ENCODE measurements at regions not wholly inside any gene's neighbourhood (a gene's known extent, or its start where the extent isn't known, plus 50 kb on each side); places are given as distances from the start of the nearest gene placed in this dataset.

DNA sequence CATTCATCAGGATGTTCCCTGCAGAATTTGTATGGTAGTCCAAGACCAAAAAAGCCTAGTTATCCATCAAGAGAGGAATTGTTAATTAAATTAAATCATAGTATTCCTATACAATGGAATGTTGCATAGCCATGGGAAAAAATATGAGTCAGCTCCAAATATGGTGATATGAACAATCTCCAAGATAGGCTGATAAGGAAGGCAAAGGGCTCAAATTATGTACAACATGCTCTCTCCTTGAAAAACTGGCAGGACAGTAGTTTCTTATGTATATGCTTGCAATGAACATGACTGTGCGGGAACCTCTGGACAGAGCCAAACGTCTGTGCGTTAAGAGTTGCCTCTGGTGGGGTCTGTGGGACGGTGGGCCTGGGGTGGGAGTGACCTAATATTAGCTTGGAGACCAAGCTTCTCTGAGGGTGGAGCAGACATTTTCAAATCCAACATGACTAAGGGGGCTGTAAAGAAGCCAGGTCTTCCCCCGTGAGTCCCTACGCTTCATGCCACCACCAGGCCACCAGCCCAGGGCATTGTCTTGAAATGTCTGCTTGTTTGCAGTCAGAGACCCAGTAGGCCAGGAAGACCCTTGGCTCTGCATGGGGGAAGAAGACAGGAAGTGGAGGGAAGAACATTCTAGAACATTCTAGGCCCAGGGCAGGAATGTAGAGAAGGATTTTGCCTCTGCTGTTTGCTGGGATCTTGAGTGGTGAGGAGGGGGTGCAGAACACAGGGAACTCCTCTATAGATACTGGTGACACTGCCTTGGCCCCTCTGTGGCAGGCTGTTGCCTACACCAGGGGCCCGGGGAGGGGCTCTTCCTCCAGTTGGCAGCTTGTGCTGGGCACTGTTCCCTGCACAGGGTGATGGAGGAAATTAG lies 244.0 kb upstream of the HS6ST1 start:
- DNase-seq = no peak

GRCh38 chr2:128563348-128563687 lies 244.7 kb upstream of the HS6ST1 start:
- intact Hi-C loops (cut with DNase I) = no loop called here
- peak; percentile 92 for ATAC-seq (ENCODE audit: poor library complexity)

More for the DNA sequence above, 244.0 kb upstream of the HS6ST1 start:
- intact Hi-C loops (cut with DNase I) = no loop called here
- ATAC-seq (ENCODE audit: poor library complexity) = no peak

GRCh38 chr2:128564131-128564530 lies 245.5 kb upstream of the HS6ST1 start:
- intact Hi-C loops (cut with DNase I) = no loop called here
- ATAC-seq (ENCODE audit: poor library complexity) (no peak), DNase-seq (no peak)

More at GRCh38 chr2:128563348-128563687, 244.7 kb upstream of the HS6ST1 start:
- DNase-seq = peak; percentile 77

DNA sequence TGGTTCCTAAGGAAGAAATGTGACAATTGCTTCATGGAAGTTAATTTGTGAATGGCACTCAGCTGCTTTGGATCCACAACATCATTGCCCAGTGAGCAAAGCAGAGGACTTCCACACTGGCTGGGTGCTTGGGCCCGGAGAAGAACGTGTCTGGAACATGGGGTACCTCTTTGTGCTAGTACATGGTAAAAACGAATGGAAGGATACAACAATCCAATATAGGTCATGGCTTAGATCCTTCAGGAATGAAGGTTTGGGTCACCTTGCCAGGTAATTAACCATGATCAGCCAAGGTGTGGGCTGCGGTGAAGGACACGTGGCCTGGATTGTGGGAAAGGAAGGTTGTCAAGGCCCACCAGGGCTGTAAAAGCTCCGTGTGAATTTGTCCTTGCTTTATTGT lies 245.9 kb upstream of the HS6ST1 start:
- intact Hi-C loops (cut with DNase I) = no loop called here
- DNase-seq = no peak
- ATAC-seq (ENCODE audit: poor library complexity) = no peak

GRCh38 chr2:128565441-128565840 lies 246.8 kb upstream of the HS6ST1 start:
- no peak for DNase-seq
- intact Hi-C loops (cut with DNase I) = no loop called here
- no peak for ATAC-seq (ENCODE audit: poor library complexity)

DNA sequence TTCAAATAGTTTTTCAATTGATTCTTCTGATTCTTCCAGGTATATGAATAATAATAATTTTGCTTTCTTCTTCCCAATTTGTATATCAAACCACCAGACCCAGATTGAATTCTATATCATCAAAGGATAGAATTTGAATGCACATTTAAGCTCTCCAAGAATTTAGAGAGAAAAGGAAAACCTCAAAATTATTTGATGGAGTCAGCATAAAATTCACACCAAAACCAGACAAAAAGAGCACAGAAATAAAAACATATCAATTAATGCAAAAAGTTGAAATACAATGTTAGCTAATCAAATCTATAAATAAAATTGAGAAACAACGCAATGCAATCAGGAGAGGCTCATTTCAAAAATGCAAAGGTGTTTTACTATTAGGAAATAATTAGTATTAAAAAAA lies 248.0 kb upstream of the HS6ST1 start:
- ATAC-seq (ENCODE audit: poor library complexity) (no peak), DNase-seq (no peak)
- intact Hi-C loops (cut with DNase I) = no loop called here

DNA sequence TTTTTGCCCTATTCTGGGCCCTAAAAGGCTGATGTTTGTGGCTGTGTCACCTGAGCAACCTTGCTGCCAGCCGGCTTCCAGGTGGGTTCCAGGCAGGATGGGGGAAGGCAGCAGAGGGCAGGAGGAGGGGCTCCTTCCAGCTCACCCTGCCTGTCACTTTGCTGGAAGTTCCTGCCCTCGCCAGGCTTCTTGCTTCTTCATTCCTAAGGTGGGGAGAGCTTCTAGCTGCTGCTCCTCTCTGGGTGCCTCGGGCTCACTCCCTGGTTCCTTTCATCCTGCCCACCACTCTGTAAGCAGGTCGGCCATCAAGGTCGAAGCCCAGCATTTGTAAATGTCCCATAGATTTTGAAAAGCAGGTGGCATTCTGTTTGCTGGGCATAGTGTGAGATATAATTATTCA lies 249.4 kb upstream of the HS6ST1 start:
- no peak for DNase-seq
- no peak for ATAC-seq (ENCODE audit: poor library complexity)
- intact Hi-C loops (cut with DNase I) = no loop called here

DNA sequence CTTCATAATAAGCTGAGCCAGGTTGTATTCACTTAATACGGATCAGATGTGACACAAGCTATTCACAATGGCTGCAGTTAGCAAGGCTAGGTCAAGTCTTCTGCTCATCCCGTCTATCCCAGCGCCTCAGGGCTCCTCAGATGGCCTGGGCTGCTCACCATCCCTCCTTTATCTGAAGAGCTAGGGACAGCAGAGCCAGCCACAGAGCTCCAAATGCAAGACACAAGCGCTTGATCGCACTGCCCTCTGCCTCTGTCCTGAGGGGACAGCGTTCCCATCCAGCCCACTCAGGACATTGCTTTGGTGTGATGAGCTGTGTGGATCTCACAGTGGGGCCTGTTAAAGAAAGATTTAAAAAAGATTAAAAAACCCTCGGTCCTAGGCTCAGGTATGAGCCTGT lies 254.4 kb upstream of the HS6ST1 start:
- ATAC-seq (ENCODE audit: poor library complexity) (peak; percentile 55), DNase-seq (no peak)
- intact Hi-C loops (cut with DNase I) = no loop called here

DNA sequence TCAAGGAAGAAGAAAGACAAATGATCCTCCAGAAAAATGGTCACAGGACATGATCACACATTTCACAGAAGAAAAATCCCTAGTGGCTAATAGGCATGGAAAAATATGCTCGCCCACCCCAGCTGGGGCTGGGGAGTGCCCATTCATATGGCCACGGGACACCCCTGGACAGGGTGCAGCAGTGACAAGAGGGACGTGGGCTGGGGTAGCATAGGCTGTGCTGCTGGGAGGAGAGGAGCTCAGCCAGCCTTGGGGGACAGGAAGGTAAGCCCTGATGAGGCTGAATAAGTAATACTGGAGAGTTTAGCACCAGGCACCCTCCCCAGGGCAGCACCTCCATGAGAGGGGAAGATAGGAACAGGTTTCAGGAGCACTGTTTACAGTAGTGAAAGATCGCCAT lies 254.9 kb upstream of the HS6ST1 start:
- no peak for DNase-seq
- ATAC-seq (ENCODE audit: poor library complexity) = no peak

GRCh38 chr2:128577141-128577930 lies 258.7 kb upstream of the HS6ST1 start:
- intact Hi-C loops (cut with DNase I) = no loop called here
- DNase-seq (no peak), ATAC-seq (ENCODE audit: poor library complexity) (no peak)

More for the DNA sequence above, 254.9 kb upstream of the HS6ST1 start:
- intact Hi-C loops (cut with DNase I) = no loop called here

- intact Hi-C loops (cut with DNase I) = no loop called here
- ATAC-seq (ENCODE audit: poor library complexity) = no peak
- DNase-seq = no peak
Measured at GRCh38 chr2:128578406-128579390, 260.0 kb upstream of the HS6ST1 start.

- DNase-seq (no peak), ATAC-seq (ENCODE audit: poor library complexity) (no peak)
- intact Hi-C loops (cut with DNase I) = no loop called here
Measured at GRCh38 chr2:128579825-128580224, 261.2 kb upstream of the HS6ST1 start.

DNA sequence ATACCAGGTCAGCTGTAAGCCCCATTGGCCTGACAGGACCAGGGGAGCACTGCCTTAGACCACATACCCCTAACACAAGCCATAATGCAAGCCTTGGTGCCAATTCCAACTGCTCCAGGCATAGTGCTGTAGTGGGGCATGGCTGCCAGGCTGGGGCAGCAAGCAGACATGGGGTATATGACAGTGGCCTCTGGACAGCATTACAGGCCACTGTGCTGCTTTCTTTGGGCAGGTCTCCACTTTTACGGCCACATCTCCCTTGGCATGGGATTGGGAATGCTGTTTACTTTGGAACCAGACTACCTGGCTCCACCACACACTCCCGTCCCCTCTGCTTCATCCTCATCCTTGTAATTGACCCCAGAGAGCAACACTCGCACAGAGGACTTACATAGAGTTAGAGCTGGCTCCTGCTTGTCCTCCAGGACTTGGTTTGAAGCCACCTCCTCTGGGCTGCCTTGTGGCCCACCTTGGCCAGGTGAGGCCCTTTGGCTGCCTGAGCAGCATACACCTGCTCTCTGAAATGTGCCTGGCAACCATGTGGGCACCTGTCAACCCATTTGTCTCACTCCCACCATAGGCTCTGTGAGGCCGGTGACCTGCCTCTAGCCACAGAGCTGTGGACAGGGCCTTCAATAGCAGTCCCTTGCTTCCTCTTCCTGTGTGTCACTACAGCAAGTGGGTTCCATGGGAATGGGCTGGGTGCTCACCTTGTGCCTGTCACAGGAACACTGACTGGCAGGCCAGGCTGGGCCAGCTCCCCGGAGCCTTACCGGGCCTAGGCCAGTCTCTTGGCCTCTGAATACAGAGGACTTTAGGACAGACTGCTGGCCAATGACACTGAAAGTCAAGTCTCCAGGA lies 262.6 kb upstream of the HS6ST1 start:
- DNase-seq (no peak), ATAC-seq (ENCODE audit: poor library complexity) (no peak)
- intact Hi-C loops (cut with DNase I) = no loop called here

DNA sequence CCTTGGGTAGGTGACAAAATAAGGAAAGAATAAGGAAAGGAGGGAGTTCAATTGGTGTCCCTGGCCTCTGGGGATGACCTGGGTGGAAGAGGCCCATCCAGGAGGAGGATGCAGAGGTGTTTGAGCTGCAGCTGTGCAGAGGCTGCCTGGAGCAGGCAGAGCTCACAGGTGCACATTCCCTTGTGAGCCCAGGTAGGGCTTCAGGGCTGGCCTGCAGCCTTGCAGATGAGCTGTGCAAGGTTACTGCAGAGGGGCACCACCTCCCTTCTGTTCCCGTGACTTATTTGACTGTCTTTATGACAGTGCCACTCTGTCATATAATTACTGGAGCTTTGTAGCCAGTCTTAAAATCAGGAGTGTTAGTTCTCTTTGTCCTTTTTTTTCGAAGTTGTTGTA lies 263.2 kb upstream of the HS6ST1 start:
- DNase-seq (no peak), ATAC-seq (ENCODE audit: poor library complexity) (no peak)
- intact Hi-C loops (cut with DNase I) = no loop called here

DNA sequence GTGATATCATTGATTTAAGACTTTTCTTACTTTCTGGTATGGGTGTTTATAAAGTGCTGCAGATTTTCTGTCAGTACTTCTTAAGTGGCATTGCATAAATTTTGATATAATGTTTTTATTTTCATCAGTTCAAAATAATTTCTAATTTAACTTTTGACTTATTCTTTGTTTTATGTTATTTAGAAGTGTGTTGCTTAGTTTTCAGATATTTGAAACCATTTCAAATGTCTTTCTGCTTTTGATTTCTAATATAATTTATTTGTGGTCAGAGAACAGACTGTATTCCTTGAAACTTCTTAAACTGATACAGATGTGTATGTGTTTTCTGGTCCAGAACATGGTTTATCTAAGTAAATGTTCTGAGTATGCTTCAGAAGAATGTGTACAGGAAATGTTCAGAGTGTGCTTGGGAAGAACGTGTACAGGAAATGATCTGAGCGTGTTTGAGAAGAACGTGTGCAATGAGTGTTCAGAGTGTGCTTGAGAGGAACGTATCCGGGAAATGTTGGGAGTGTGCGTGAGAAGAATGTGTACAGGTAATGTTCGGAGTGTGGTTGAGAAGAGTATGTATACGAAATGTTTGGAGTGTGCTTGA lies 265.7 kb upstream of the HS6ST1 start:
- no peak for DNase-seq
- intact Hi-C loops (cut with DNase I) = no loop called here
- no peak for ATAC-seq (ENCODE audit: poor library complexity)

GRCh38 chr2:128585706-128586105 lies 267.0 kb upstream of the HS6ST1 start:
- intact Hi-C loops (cut with DNase I) = no loop called here
- ATAC-seq (ENCODE audit: poor library complexity) = no peak
- no peak for DNase-seq

DNA sequence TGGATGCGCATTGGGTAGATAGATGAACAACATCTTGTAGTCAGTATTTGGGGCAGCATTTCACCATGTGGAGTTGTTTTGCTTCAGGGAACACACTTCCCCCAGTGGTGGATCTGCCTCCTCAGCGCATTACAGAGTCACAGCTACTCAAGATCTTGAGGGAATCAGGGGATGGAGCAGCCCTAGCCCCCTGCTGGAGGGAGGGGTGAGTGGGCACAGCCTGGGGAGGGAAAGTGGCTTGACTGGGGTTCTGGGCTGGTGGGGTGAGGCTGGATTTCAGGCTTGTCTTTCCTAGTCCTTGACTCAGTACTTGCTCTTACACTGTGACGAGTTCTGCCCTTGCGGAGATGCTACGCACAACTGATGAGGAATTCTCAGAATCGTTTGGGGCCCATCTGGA lies 271.0 kb upstream of the HS6ST1 start:
- ATAC-seq (ENCODE audit: poor library complexity) = no peak
- no peak for DNase-seq
- intact Hi-C loops (cut with DNase I) = no loop called here
